K562 (cell line): ENCODE measurements at regions not wholly inside any gene's neighbourhood (a gene's known extent, or its start where the extent isn't known, plus 50 kb on each side); places are given as distances from the start of the nearest gene placed in this dataset.

Experiments
- ATAC-seq: fragments of 200-7000 bp; cut with Tn5 transposase; 3 replicates; pipeline ENCODE4 v1.9.1; 2020; ENCODE audit warnings: moderate library complexity
- BruUV-seq: library from RNA; stranded (reverse); fragments of 400-500 nt; replicated peaks from 2 replicates; lab custom pipeline; 2021; lab: Mats Ljungman, UMichigan
- CTCF ChIA-PET: fragments of 300-600 bp; formaldehyde crosslinking; extraction: SDS; loops from one replicate; lab custom pipeline; 2021; ENCODE audit warnings: low intra/inter-chr PET ratio; lab: Yijun Ruan, JAX
- POLR2A ChIA-PET: fragments of 300-600, 350-650 bp; sonication (Branson Sonifier 250); formaldehyde crosslinking; extraction: SDS; loops from one replicate; lab custom pipeline; 2021; ENCODE audit warnings: antibody characterized with exemption, inconsistent platforms; lab: Yijun Ruan, JAX
- DNase-seq, 4 experiments: peaks; one replicate each; pipeline versions ENCODE4 v3.0.0 to v3.0.0-alpha.2; 2011 to 2018; ENCODE audit warnings: low spot score in 3 of 4, mixed read lengths in 3 of 4; ENCODE audit errors: extremely low read depth in 1 of 4
- FAIRE-seq: peaks from 2 replicates; lab custom pipeline; 2011; peaks lifted over from hg19 to GRCh38; lab: Jason Lieb, UNC
- H2AFZ ChIP-seq: 2 replicates; pipeline ENCODE4 v1.6.0; 2011; ENCODE audit warnings: low read depth, low read length, control low read depth, inconsistent platforms
- H3K27ac ChIP-seq: fragments of 200-600 bp; 3 replicates; pipeline ENCODE4 v1.8.0; 2011; ENCODE audit warnings: low read depth, mild to moderate bottlenecking, control low read depth, inconsistent platforms, low read length, moderate library complexity, mixed read lengths; ENCODE audit errors: extremely low read depth
- H3K27me3 ChIP-seq, 2 experiments: fragments of 300-600 bp in 1 of 2; 2 replicates in 1 of 2; 3 replicates in 1 of 2; pipeline versions ENCODE4 v1.6.0 to v1.8.0; 2011; ENCODE audit warnings: inconsistent platforms in 2 of 2, low read length in 2 of 2, mild to moderate bottlenecking in 1 of 2, mixed read lengths in 1 of 2, moderate library complexity in 1 of 2; ENCODE audit not compliant: control insufficient read depth in 2 of 2, insufficient read depth in 2 of 2
- H3K36me3 ChIP-seq: fragments of 300-600 bp; 3 replicates; pipeline ENCODE4 v1.8.0; 2011; ENCODE audit warnings: mild to moderate bottlenecking, low read length, inconsistent platforms; ENCODE audit not compliant: control insufficient read depth, insufficient read depth
- H3K4me1 ChIP-seq, 2 experiments: fragments of 200-600 bp in 1 of 2; replicated peaks in 1 of 2; 2 replicates in 1 of 2; 3 replicates in 1 of 2; pipeline versions ENCODE4 v1.5.1 to v1.8.0; 2011; ENCODE audit warnings: inconsistent platforms in 2 of 2, low read length in 2 of 2, mild to moderate bottlenecking in 1 of 2, mixed read lengths in 1 of 2, moderate library complexity in 1 of 2; ENCODE audit not compliant: control insufficient read depth in 2 of 2, insufficient read depth in 2 of 2
- H3K4me2 ChIP-seq: 2 replicates; pipeline ENCODE4 v1.6.1; 2011; ENCODE audit warnings: low read length, control low read depth, inconsistent platforms, mixed read lengths; ENCODE audit not compliant: insufficient read depth
- H3K4me3 ChIP-seq: fragments of 200-600 bp; sonication (generic), shearing (Covaris generic); 2 replicates; pipeline ENCODE4 v1.5.1; 2016; ENCODE audit warnings: control low read depth, inconsistent platforms
- H3K79me2 ChIP-seq: fragments of 200-600 bp; 3 replicates; pipeline ENCODE4 v1.8.0; 2011; ENCODE audit warnings: low read length, inconsistent platforms; ENCODE audit not compliant: control insufficient read depth, insufficient read depth
- H3K9ac ChIP-seq, 2 experiments: 2 replicates each; pipeline versions ENCODE4 v1.6.0 to v1.6.1; 2011; ENCODE audit warnings: low read depth in 2 of 2, low read length in 2 of 2, control low read depth in 1 of 2, inconsistent platforms in 1 of 2, mild to moderate bottlenecking in 1 of 2, mixed read lengths in 1 of 2; ENCODE audit not compliant: insufficient read depth in 1 of 2
- H3K9me1 ChIP-seq: one replicate; pipeline ENCODE4 v1.6.0; 2011; ENCODE audit warnings: inconsistent platforms, mild to moderate bottlenecking, low read length, moderate library complexity; ENCODE audit not compliant: control insufficient read depth, insufficient read depth
- H3K9me3 ChIP-seq: replicated peaks from 2 replicates; pipeline ENCODE4 v1.5.1; 2011; ENCODE audit warnings: low read depth, low read length, inconsistent platforms; ENCODE audit not compliant: control insufficient read depth, insufficient read depth
- H4K20me1 ChIP-seq: replicated peaks from 2 replicates; pipeline ENCODE4 v1.6.1; 2011; ENCODE audit warnings: low read length, inconsistent platforms, mixed read lengths; ENCODE audit not compliant: control insufficient read depth, insufficient read depth
- ILK ChIP-seq: fragments of 450-650 bp; IDR thresholded peaks from 2 replicates; pipeline ENCODE4 v1.6.1; 2016; ENCODE audit warnings: missing genetic modification characterization, low read depth, mild to moderate bottlenecking, missing compliant biosample characterization, moderate library complexity, borderline replicate concordance
- NFRKB ChIP-seq: fragments of 450-650 bp; IDR thresholded peaks from 2 replicates; pipeline ENCODE4 v1.6.1; 2016; ENCODE audit warnings: low read depth
- SIN3A ChIP-seq, 2 experiments: fragments of 150-350 bp in 1 of 2; IDR thresholded peaks; 2 replicates each; pipeline ENCODE4 v1.6.1; 2011 to 2016; ENCODE audit warnings: borderline replicate concordance in 2 of 2, low read depth in 2 of 2, low read length in 2 of 2, mild to moderate bottlenecking in 2 of 2, moderate library complexity in 2 of 2; ENCODE audit not compliant: control insufficient read depth in 1 of 2
- TCFL5 ChIP-seq: fragments of 250-450 bp; sonication (Bioruptor Pico); conservative IDR thresholded peaks from 2 replicates; pipeline ENCODE4 v1.6.1; 2021; ENCODE audit warnings: mild to moderate bottlenecking, moderate library complexity, matching md5 sums
- TFAM ChIP-seq: fragments of 250-450 bp; sonication (Bioruptor Pico); conservative IDR thresholded peaks from 2 replicates; pipeline ENCODE4 v1.5.0; 2021; ENCODE audit warnings: mild to moderate bottlenecking, moderate library complexity
- ZNF507 ChIP-seq: conservative IDR thresholded peaks from 2 replicates; pipeline ENCODE4 v1.6.1; 2017; ENCODE audit warnings: missing genetic modification characterization, missing compliant biosample characterization
- WGBS: fragments of 100-300 bp; shearing (Covaris generic); methylation state at CpG from one replicate; pipeline ENCODE4 v1.1.6; 2016; ENCODE audit warnings: low coverage, mixed read lengths; ENCODE audit not compliant: insufficient coverage; ENCODE audit errors: missing lambda C conversion rate; 5-methylcytosine and 5-hydroxymethylcytosine counted together
- in situ Hi-C: fragments of 300-500 bp; cut with MboI; formaldehyde crosslinking; loops from 4 replicates; pipeline ENCODE4 v1.15.0; 2018; ENCODE audit warnings: inconsistent platforms, mixed read lengths
- intact Hi-C: fragments of 100-400 bp; cut with micrococcal nuclease; formaldehyde crosslinking; loops from 2 replicates; pipeline ENCODE4 v1.14.2; 2022
- TF ChIP-seq, protein P1 (sequence below): fragments of 250-450 bp; sonication (Bioruptor Pico); IDR thresholded peaks from 2 replicates; pipeline ENCODE4 v1.8.0; 2021; ENCODE audit warnings: mild to moderate bottlenecking, moderate library complexity
- TF ChIP-seq, protein P2 (sequence below), 2 experiments: fragments of 450-650 bp; IDR thresholded peaks; 2 replicates each; pipeline ENCODE4 v1.6.1; 2016; ENCODE audit warnings: mild to moderate bottlenecking in 2 of 2, borderline replicate concordance in 1 of 2, low read depth in 1 of 2, moderate library complexity in 1 of 2

DNA sequence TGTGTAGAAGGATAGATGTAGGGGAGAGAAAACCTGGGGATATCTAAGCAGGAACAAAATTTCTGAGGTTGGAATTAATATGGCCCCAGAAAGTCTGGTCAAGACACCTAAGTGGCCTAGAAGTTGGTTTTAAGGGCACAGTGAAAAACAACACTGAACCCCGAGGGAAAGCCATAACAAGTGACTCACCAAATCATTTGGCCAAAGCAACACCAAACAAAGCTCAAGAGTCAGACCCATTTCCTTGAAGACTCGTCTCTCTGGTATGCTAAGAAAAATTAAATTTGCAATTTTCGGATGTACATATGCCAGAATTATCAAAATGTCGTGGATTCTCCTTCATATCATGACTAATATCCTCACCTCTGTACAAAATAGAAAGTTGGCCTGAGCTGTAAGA is 162.9 kb downstream of the SMIM20 start (continued):
- TF ChIP-seq SIN3A (IDR thresholded peaks at IDR 0.05; ENCODE audit: borderline replicate concordance in 2 of 2, control insufficient read depth in 1 of 2, low read depth in 2 of 2, low read length in 2 of 2) = no peak
- TF ChIP-seq TFAM = no peak
- TF ChIP-seq, protein P1, sequence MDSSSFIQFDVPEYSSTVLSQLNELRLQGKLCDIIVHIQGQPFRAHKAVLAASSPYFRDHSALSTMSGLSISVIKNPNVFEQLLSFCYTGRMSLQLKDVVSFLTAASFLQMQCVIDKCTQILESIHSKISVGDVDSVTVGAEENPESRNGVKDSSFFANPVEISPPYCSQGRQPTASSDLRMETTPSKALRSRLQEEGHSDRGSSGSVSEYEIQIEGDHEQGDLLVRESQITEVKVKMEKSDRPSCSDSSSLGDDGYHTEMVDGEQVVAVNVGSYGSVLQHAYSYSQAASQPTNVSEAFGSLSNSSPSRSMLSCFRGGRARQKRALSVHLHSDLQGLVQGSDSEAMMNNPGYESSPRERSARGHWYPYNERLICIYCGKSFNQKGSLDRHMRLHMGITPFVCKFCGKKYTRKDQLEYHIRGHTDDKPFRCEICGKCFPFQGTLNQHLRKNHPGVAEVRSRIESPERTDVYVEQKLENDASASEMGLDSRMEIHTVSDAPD = no peak

DNA sequence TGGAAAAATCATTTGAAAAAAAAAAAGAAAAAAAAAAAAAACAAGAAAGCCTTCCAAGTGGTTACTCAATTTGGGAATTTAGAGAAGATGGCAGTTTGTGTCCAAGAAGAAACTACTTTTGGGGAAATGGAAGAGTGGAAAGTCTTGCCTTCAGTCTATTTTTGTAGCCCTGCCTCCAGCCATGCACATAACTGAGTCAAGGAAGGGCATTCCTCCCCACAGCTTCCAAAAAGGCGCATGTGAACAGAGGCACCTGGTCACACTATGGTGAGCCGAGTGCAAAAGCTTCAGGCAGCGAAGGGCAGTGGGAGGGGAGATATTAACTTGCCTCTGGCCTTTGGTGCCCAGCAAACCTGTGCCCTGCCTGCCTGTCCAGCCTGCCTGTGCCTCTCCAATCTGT is 163.7 kb downstream of the SMIM20 start:
- H3K9ac ChIP-seq = no peak overlapping the region
- intact Hi-C loops (no loop called here), in situ Hi-C loops (no loop called here)
- no peak overlapping the region for H2AFZ ChIP-seq
- no peaks in the 10 kb centered on the region for H3K4me1 ChIP-seq
- FAIRE-seq (no peak), DNase-seq (no peak), ATAC-seq (no peak)
- CTCF ChIA-PET = no interaction called here
- H3K9me3 ChIP-seq = no peaks in the 10 kb centered on the region
- no peaks in the 10 kb centered on the region for H3K79me2 ChIP-seq
- H3K27ac ChIP-seq = no peak overlapping the region
- WGBS = 3% methylated on average over 3 of the region's 3 CpGs
- POLR2A ChIA-PET = interaction anchor here (0.7 kb wide), 1 partner anchor 9 kb away, joined by 3 read pairs; no protein-coding TSS in a partner anchor
- H3K27me3 ChIP-seq = peaks cover under 1 to 6% of the 10 kb centered on the region in 2 experiments; a peak in 1 of 5 replicates
- no peaks in the 10 kb centered on the region for H3K9me1 ChIP-seq
- H3K4me2 ChIP-seq = no peak overlapping the region
- H4K20me1 ChIP-seq = no peaks in the 10 kb centered on the region
- no peak overlapping the region for H3K4me3 ChIP-seq
- no TSS peak for BruUV-seq
- no peaks in the 10 kb centered on the region for H3K36me3 ChIP-seq
- TF ChIP-seq, protein P2, sequence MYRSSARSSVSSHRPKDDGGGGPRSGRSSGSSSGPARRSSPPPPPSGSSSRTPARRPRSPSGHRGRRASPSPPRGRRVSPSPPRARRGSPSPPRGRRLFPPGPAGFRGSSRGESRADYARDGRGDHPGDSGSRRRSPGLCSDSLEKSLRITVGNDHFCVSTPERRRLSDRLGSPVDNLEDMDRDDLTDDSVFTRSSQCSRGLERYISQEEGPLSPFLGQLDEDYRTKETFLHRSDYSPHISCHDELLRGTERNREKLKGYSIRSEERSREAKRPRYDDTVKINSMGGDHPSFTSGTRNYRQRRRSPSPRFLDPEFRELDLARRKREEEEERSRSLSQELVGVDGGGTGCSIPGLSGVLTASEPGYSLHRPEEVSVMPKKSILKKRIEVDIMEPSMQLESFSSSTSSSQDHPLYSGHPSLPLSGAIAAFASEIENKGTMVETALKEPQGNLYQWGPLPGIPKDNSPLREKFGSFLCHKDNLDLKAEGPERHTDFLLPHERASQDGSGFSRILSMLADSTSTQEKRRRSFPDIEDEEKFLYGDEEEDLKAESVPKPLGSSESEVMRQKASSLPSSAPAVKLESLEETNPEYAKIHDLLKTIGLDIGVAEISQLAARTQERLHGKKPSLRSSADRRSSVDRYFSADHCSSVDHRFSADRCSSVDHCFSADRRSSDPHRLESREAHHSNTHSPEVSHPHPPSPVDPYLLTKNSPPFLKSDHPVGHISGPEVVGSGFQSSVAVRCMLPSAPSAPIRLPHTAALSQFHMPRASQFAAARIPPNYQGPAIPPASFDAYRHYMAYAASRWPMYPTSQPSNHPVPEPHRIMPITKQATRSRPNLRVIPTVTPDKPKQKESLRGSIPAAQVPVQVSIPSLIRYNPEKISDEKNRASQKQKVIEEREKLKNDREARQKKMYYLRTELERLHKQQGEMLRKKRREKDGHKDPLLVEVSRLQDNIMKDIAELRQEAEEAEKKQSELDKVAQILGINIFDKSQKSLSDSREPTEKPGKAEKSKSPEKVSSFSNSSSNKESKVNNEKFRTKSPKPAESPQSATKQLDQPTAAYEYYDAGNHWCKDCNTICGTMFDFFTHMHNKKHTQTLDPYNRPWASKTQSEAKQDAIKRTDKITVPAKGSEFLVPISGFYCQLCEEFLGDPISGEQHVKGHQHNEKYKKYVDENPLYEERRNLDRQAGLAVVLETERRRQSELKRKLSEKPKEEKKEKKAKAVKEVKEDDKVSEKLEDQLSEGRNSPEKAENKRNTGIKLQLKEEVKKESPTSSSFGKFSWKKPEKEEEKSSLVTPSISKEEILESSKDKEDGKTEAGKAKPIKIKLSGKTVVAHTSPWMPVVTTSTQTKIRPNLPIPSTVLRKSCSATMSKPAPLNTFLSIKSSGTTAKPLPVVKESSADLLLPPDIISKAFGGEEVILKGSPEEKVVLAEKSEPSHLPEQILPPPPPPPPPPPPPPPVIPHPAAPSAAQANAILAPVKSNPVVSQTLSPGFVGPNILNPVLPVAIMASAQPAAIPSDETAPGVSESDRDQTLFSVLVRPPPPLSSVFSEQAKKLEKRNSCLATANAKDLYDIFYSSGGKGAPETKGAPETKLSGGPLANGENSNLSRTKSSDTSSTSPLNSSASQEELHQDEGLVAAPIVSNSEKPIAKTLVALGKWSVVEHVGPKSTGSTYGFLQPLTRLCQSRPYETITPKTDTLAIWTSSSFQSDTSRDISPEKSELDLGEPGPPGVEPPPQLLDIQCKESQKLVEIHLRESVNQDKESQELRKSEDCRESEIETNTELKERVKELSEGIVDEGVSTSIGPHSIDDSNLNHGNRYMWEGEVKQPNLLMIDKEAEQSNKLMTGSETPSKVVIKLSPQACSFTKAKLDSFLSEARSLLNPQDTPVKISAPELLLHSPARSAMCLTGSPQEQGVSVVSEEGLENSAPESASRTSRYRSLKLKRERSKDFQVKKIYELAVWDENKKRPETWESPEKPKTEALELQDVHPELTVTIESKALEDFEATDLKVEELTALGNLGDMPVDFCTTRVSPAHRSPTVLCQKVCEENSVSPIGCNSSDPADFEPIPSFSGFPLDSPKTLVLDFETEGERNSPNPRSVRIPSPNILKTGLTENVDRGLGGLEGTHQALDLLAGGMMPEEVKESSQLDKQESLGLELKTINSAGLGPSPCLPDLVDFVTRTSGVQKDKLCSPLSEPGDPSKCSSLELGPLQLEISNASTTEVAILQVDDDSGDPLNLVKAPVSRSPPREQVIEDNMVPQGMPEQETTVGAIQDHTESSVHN (IDR thresholded peaks at IDR 0.05; ENCODE audit: borderline replicate concordance in 1 of 2, low read depth in 1 of 2) = no peak
- no peak for TF ChIP-seq NFRKB
- TF ChIP-seq ILK = no peak
- TF ChIP-seq TCFL5 (CRISPR knock-in tag) = no peak
- no peak for TF ChIP-seq ZNF507
